HG02885 (cell line): ENCODE measurements at regions not wholly inside any gene's neighbourhood (a gene's known extent, or its start where the extent isn't known, plus 50 kb on each side); places are given as distances from the start of the nearest gene placed in this dataset.

Experiments used
- ATAC-seq: cut with Tn5 transposase; IDR thresholded peaks from one replicate; pipeline ENCODE4 v1.9.1; 2021; ENCODE audit warnings: mild to moderate bottlenecking; ENCODE audit not compliant: unreplicated experiment, poor library complexity

GRCh38 chr5:117095346-117096332 is 521.0 kb upstream of the SEMA6A start:
- ATAC-seq: no peak

GRCh38 chr5:117094114-117094815 is 519.6 kb upstream of the SEMA6A start:
- no peak for ATAC-seq

GRCh38 chr5:117093653-117094052 is 519.0 kb upstream of the SEMA6A start:
- no peak for ATAC-seq

GRCh38 chr5:117089001-117089400 is 514.4 kb upstream of the SEMA6A start:
- no peak for ATAC-seq

GRCh38 chr5:117088176-117088575 is 513.6 kb upstream of the SEMA6A start:
- no peak for ATAC-seq

- no peak for ATAC-seq
These were observed 509.4 kb upstream of the SEMA6A start for GRCh38 chr5:117084067-117084466.

GRCh38 chr5:117082977-117083376 is 508.4 kb upstream of the SEMA6A start:
- ATAC-seq: no peak

GRCh38 chr5:117077142-117077541 is 502.5 kb upstream of the SEMA6A start:
- ATAC-seq: no peak

GRCh38 chr5:117072439-117072838 is 497.8 kb upstream of the SEMA6A start:
- ATAC-seq: no peak

- ATAC-seq: no peak
These were observed 491.2 kb upstream of the SEMA6A start for GRCh38 chr5:117065800-117066199.

- ATAC-seq: no peak
These were observed 490.5 kb upstream of the SEMA6A start for GRCh38 chr5:117065161-117065560.

GRCh38 chr5:117060099-117060498 is 485.5 kb upstream of the SEMA6A start:
- no peak for ATAC-seq

GRCh38 chr5:117058740-117059139 is 484.1 kb upstream of the SEMA6A start:
- ATAC-seq: no peak

- ATAC-seq: no peak
These were observed 480.9 kb upstream of the SEMA6A start for GRCh38 chr5:117055517-117055916.

- no peak for ATAC-seq
These were observed 480.3 kb upstream of the SEMA6A start for GRCh38 chr5:117054911-117055310.

GRCh38 chr5:117054141-117054540 is 479.5 kb upstream of the SEMA6A start:
- no peak for ATAC-seq

- no peak for ATAC-seq
These were observed 467.4 kb upstream of the SEMA6A start for GRCh38 chr5:117041926-117042595.

- no peak for ATAC-seq
These were observed 464.4 kb upstream of the SEMA6A start for GRCh38 chr5:117039035-117039434.

GRCh38 chr5:117027384-117027783 is 452.8 kb upstream of the SEMA6A start:
- ATAC-seq: no peak

- ATAC-seq: no peak
These were observed 446.4 kb upstream of the SEMA6A start for GRCh38 chr5:117020999-117021398.
